DMS153 (cell line): ENCODE measurements at regions not wholly inside any gene's neighbourhood (a gene's known extent, or its start where the extent isn't known, plus 50 kb on each side); places are given as distances from the start of the nearest gene placed in this dataset.

ENCODE experiments used
- DNase-seq: peaks from one replicate; lab custom pipeline; 2025; lab: John Stamatoyannopoulos, UW

- DNase-seq: no peak
Measured at GRCh38 chr2:123283431-123283830, 741.7 kb upstream of the CNTNAP5 start.

DNA sequence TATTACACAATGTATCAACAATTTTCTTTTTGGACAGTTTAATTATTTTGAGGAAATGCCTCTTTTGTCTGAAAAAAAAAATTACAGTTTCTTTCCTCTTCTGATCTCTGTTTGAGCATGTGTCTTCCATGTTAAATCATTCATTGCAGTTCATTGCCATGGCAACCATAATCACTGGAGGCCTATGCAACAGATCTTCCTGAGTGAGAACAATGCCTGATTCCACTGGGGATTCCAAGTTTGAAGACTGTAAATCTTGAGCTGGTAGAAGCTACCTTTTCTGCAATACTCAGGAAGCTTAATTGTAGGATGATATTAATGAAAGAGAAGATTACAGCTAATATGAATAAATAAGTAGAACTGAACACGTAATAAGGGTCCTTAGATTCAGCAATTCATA lies 721.4 kb upstream of the CNTNAP5 start:
- no peak for DNase-seq
